NCI-H748 (cell line): ENCODE measurements at regions not wholly inside any gene's neighbourhood (a gene's known extent, or its start where the extent isn't known, plus 50 kb on each side); places are given as distances from the start of the nearest gene placed in this dataset.

ENCODE experiments used
- DNase-seq: peaks from one replicate; lab custom pipeline; 2025; ENCODE audit not compliant: unreplicated experiment; lab: John Stamatoyannopoulos, UW

- peak; percentile 5 for DNase-seq
Measured at GRCh38 chr10:83835945-83836745, 303.2 kb upstream of the GHITM start.

- no peak for DNase-seq
Measured at GRCh38 chr10:83848677-83849076, 290.6 kb upstream of the GHITM start.

DNA sequence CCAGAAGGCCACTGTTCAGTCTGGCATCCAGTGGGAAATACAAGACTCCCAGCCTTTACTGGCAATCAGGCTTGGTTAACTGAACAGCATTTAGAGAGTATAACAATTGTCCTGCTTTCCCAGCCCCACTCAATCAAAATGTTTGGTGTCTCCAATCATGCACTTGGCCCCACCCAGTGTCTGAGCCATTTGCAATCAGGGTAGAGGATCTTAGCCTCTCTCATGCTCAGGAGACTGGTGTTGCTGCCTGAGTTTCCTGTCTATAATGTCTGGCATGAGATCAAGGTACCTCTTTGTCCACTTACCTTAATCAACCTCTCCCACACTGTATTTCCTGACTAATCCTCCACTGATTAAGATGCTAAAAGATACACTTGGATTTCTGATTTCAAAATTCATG is 290.2 kb upstream of the GHITM start:
- DNase-seq, result no peak

GRCh38 chr10:83852146-83852545 is 287.2 kb upstream of the GHITM start:
- no peak for DNase-seq

DNA sequence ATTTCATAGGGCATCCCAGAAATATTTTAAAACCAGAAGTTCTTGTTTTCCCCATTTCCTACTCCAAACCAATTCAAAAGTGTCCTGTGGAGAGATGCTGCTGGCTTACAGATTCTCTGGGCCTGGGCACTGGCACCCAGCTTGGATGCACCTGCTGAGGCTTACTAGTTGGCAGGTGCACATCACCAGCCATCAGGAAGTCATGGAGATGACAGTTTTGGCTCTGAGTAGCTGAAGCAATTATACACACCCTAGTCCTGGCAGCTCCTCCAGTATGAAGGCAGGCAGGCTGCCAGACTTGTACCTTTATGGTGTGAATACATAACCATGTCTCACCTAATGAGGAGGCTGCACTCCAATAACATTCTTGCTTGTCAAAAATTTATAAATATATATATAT is 276.6 kb upstream of the GHITM start:
- peak; percentile 5 for DNase-seq

DNA sequence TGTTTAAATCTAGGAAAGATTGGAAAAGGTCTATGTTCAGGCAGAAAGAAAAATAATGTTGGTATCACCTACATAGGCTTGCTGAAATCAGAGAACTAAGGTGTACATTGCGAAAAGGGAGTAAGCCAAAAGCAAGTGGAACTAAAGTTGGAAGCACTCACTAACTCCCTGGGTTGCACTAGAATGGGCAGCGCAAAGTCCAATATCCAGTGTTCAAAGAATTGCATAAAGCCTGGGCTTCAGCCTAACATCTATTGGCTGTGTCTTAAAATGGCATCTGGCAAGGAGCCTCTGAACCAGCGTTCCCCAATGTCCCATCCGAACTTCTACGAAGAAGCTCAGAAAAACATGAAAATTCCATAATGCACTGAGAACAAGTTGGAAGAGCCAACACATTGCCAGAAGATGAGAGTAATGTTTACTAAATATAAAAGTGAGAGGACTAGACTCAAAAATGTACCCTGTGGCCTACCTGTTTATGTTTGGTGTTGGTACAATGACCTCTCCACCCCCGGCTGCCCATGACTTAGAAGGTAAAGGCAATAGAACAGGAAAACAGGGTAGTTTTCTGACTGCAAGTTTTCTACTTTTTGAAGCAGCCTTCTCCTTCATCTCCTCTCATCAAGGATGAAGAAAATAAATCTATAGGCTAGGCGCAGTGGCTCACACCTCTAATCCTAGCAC is 275.9 kb upstream of the GHITM start:
- DNase-seq, result no peak

- DNase-seq, result no peak
Measured at GRCh38 chr10:83869898-83870297, 269.4 kb upstream of the GHITM start.

GRCh38 chr10:83871187-83872081 is 267.9 kb upstream of the GHITM start:
- DNase-seq, result peak; percentile 69

DNA sequence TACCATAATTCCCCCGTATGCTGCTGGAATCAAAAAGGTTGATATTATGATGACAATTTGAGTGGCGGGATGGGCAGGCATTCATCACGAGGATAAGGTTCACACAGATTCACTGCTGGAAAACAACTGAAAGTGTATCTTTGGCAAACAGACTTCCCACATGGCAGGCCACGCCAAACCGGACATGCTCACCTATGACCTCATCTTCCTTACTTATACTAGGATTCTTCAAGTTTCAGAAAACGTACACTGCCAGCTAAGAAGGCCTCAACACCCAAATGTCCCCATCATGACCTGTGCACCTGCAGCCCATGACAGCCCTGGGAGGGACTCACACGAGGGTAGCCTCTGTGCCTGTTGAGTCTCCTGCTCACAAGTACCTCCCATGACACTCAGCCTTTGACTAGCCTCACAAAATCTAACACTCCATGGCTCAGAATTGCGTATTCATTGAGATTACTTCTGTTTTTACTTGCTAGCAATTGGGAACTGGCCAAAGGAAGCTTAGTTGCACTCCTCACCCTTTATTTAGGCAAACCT is 259.0 kb upstream of the GHITM start:
- DNase-seq, result no peak

DNA sequence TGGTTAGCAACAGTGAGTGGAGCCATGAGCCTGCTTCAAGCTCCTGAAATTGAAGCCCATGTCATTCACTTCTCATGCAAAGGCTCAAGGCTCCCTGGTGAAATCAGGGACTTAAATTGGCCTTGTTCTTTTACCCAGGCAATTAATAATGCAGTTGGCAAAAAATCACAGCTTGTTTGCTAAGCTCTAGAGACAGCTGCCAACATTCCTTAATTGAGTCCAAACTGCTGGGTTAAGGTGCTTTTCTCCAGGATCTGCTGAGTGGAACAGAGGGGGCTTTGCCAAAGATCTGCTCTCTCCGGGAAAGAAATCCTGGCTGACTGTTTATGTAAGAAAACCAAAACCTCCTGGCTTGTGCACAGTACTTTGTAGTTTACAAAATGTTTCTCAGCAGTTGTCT is 257.6 kb upstream of the GHITM start:
- DNase-seq, result no peak

DNA sequence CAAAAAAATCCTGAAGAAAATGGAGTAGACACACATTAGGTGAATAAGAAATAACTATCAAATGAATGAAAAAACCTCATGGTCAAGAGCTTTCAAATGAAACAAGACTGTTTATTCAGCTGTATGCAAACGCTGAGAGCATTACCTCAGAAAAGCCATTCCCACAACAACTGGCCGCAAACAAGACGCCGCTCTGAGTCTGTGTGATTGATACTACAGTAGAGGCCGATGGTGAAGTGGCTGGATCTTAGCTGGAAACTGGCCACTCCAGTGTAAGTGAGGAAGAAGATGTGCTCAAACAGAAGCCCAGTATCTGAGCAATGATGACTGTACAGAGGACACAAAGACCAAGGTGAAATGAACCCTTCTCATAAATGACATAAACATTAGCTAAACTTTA is 252.4 kb upstream of the GHITM start:
- DNase-seq, result peak; percentile 76

DNA sequence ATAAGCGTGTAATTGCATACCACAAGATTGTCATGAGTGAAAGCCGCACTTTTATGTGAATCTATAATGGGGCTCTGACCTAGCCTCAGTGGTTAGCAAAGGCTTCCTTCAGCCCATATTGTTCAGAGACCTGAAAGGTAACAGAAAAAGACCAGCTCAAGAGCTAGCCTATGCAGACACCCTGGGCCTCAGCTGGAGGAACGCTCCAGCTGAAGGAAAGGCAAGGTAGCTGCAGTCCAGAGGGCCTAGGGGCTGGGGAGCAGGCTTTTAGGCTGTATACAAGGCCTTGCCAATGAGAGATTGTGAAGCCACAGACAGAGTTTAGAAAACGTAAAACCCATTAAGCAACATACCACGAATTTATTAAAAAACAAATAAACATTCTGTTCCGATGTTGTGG is 246.6 kb upstream of the GHITM start:
- DNase-seq, result no peak

- DNase-seq, result no peak
Measured at GRCh38 chr10:83896219-83896618, 243.1 kb upstream of the GHITM start.

- no peak for DNase-seq
Measured at GRCh38 chr10:83897626-83898025, 241.7 kb upstream of the GHITM start.

DNA sequence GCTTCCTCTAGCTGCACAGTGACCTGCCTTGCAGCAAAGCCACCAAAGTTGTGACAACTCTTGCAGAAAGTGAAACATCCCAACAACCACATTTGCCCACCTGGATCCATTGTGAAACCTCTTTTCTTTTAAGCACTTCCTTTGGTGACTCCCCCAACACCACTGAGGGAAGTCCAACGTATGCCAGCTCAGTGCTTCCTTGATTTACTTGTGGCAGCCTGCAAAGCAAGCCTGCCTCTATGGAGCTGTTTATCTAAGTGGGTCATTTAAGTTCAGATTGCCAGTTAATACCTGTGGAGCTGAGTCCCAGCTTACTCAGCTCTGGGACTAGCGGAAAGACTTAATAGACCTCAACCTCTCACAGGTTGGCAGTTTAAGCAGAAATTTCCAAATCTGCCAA is 230.8 kb upstream of the GHITM start:
- DNase-seq, result peak; percentile 78

- DNase-seq, result peak; percentile 91
Measured at GRCh38 chr10:83909001-83909400, 230.3 kb upstream of the GHITM start.

DNA sequence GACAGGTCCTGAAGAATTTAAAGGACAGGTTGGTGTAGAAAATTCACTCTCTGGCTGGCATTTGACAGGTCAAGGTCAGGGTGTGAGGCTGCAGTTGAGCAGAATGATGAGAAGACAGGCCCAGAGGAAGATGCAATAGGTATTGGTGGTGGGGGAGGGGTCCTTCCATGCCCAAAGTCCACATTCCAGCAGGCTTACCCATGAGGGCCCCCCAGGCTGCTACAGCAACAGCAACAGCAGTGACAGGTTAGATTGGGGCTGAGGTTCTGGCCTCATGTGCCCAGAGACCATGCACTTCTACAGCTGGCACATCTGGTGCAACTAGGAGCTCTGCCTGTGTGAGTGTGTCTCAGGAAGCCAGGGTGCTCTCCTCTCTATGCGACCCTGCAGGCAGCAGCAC is 223.5 kb upstream of the GHITM start:
- no peak for DNase-seq

DNA sequence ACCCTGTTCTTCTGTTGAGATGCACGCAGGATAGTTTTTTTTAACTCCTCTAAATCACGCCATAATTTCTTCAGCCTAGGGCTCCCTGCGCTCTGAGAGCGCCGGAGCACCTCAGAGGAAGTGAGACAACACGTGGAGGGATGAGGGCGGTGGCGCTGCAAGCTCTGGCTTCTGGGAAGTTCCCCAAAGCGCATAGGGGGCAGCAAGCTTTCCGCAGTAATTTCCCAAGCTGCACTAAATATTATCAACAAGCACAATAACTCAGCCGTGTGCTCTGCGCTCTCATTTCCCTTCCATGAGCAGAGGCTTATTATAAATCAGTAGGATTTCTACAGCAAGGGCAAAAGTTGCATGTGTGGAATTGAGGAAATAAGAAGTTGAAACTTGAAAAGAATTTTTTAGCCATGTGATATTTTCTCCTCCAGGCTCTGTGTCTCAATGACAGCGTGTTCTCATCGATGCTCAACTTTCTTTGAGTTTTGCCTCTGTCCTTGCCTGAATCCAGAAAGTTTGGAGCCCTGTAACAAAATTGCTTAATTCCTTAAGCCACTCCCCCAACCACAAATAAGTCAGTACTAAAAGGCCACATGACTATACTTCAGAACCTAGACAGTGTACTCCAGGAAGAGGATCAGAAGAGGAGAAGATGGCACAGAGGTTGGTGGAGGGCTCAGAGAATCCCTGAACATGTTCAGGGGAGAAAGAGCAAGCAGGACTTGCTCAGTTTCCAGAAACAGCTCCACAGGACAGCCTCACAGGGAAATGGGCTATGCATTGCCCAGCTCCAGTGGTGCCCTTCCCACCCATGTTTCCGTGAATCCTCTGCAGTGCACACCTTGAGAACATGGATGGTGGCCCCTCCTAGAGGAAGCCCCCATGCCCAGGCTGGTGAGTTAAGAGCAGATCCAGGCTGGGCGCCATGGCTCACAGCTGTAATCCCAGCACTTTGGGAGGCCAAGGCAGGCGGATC is 221.5 kb upstream of the GHITM start:
- no peak for DNase-seq

DNA sequence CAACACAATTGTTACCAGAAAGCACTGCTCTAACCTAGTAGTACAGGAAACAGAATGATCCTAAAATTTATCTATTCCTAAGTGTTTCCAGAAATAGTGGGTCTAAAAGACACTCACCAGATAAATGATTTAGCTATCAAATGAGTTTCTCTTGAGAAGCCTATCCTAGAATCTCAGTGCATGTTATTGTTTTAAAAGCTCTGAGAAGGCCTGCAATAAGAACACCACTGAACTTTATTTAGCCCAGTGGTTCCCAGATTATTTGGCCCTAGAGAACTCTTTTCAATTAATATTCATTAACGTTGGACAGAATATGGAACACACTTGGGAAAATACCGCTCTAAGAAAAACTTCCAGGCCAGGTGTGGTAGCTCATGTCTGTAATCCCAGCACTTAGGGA is 220.1 kb upstream of the GHITM start:
- DNase-seq, result no peak
